ENCODE measurements at regions not wholly inside any gene's neighbourhood (a gene's known extent, or its start where the extent isn't known, plus 50 kb on each side); places are given as distances from the start of the nearest gene placed in this dataset.
"Not testable (repeated sequence)": the region's sequence is repeated elsewhere in the genome, so short reads cannot be mapped to it uniquely, and the experiment has no call there.

GRCh38 chr9:23039402-23039801 lies 592.8 kb downstream of the DMRTA1 start:
- no peaks in the 10 kb centered on the region for H3K36me3 ChIP-seq
- no peaks in the 10 kb centered on the region for H3K4me1 ChIP-seq
- no peaks in the 10 kb centered on the region for H3K27me3 ChIP-seq
- H3K4me3 ChIP-seq (ENCODE audit: low read depth, low read length), result no peak overlapping the region
- no peaks in the 10 kb centered on the region for H3K9me3 ChIP-seq
- TF ChIP-seq CTCF (IDR thresholded peaks at IDR 0.05; ENCODE audit: low read depth, low read length), result no peak
- DNase-seq, result no peak

GRCh38 chr9:23041466-23041865 lies 594.8 kb downstream of the DMRTA1 start:
- no peaks in the 10 kb centered on the region for H3K9me3 ChIP-seq
- no peak for DNase-seq

GRCh38 chr9:23044549-23044948 lies 597.9 kb downstream of the DMRTA1 start:
- Histone ChIP-seq H3K4me3 (ENCODE audit: low read depth, low read length) (no peak overlapping the region), H3K4me1 (no peaks in the 10 kb centered on the region), H3K9me3 (no peaks in the 10 kb centered on the region), H3K27me3 (no peaks in the 10 kb centered on the region), H3K36me3 (no peaks in the 10 kb centered on the region)
- no peak for DNase-seq
- TF ChIP-seq CTCF (IDR thresholded peaks at IDR 0.05; ENCODE audit: low read depth, low read length), result no peak

More at GRCh38 chr9:23041466-23041865, 594.8 kb downstream of the DMRTA1 start:
- H3K4me1 ChIP-seq, result no peaks in the 10 kb centered on the region
- H3K27me3 ChIP-seq, result no peaks in the 10 kb centered on the region
- H3K36me3 ChIP-seq, result no peaks in the 10 kb centered on the region
- no peak for TF ChIP-seq CTCF (IDR thresholded peaks at IDR 0.05; ENCODE audit: low read depth, low read length)
- no peak overlapping the region for H3K4me3 ChIP-seq (ENCODE audit: low read depth, low read length)

- not testable (repeated sequence) for H3K4me1 ChIP-seq; H3K27me3 ChIP-seq; H3K36me3 ChIP-seq; H3K4me3 ChIP-seq (ENCODE audit: low read depth, low read length); H3K9me3 ChIP-seq; DNase-seq
Observed at GRCh38 chr9:23046026-23046425, 599.4 kb downstream of the DMRTA1 start.

GRCh38 chr9:23050548-23050947 lies 603.9 kb downstream of the DMRTA1 start:
- TF ChIP-seq CTCF (IDR thresholded peaks at IDR 0.05; ENCODE audit: low read depth, low read length), result no peak
- Histone ChIP-seq H3K27me3 (no peaks in the 10 kb centered on the region), H3K4me1 (no peaks in the 10 kb centered on the region), H3K4me3 (ENCODE audit: low read depth, low read length) (no peak overlapping the region), H3K36me3 (no peaks in the 10 kb centered on the region), H3K9me3 (no peaks in the 10 kb centered on the region)
- no peak for DNase-seq

- no peaks in the 10 kb centered on the region for H3K36me3 ChIP-seq
- H3K9me3 ChIP-seq, result no peaks in the 10 kb centered on the region
Observed at GRCh38 chr9:23073136-23073535, 626.5 kb downstream of the DMRTA1 start.

More at GRCh38 chr9:23073136-23073535, 626.5 kb downstream of the DMRTA1 start:
- Histone ChIP-seq H3K4me1 (no peaks in the 10 kb centered on the region), H3K27me3 (no peaks in the 10 kb centered on the region), H3K4me3 (ENCODE audit: low read depth, low read length) (no peak overlapping the region)
- no peak for TF ChIP-seq CTCF (IDR thresholded peaks at IDR 0.05; ENCODE audit: low read depth, low read length)
- no peak for DNase-seq
